GM12878 (cell line): ENCODE measurements at regions not wholly inside any gene's neighbourhood (a gene's known extent, or its start where the extent isn't known, plus 50 kb on each side); places are given as distances from the start of the nearest gene placed in this dataset.

Experiments used
- ATAC-seq: fragments of 200-7000 bp; cut with Tn5 transposase; 3 replicates; pipeline ENCODE4 v1.9.1; 2020; ENCODE audit warnings: mild to moderate bottlenecking, moderate library complexity
- BruUV-seq: library from RNA; stranded (reverse); fragments of 400-500 nt; replicated peaks from 2 replicates; lab custom pipeline; 2021; lab: Mats Ljungman, UMichigan
- CTCF ChIA-PET: fragments of 300-600 bp; sonication (Branson Sonifier 250); formaldehyde crosslinking; extraction: SDS; loops from one replicate; lab custom pipeline; 2021; ENCODE audit warnings: inconsistent platforms; lab: Yijun Ruan, JAX
- POLR2A ChIA-PET: fragments of 350-600 bp; formaldehyde crosslinking; extraction: SDS; loops from one replicate; lab custom pipeline; 2021; ENCODE audit warnings: inconsistent platforms; lab: Charles Lee
- RAD21 ChIA-PET: fragments of 300-600 bp; sonication (Branson Sonifier 250); formaldehyde crosslinking; loops from one replicate; lab custom pipeline; 2023; ENCODE audit warnings: antibody characterized with exemption; ENCODE audit not compliant: unreplicated experiment; lab: Charles Lee
- SMC1A ChIA-PET: fragments of 300-600 bp; sonication (Branson Sonifier 250); formaldehyde crosslinking; loops from one replicate; lab custom pipeline; 2023; ENCODE audit not compliant: unreplicated experiment, uncharacterized antibody; lab: Charles Lee
- DNase-seq: peaks from one replicate; pipeline ENCODE4 v3.0.0-alpha.2; 2011; ENCODE audit warnings: low read depth, low spot score
- FAIRE-seq: peaks from 3 replicates; lab custom pipeline; 2011; peaks lifted over from hg19 to GRCh38; lab: Jason Lieb, UNC
- H2AFZ ChIP-seq: 2 replicates; pipeline ENCODE4 v1.6.0; 2011; ENCODE audit warnings: low read depth, low read length, control low read depth; ENCODE audit not compliant: control insufficient read depth
- H3K27ac ChIP-seq: 2 replicates; pipeline ENCODE4 v1.5.1; 2011; ENCODE audit warnings: control low read depth; ENCODE audit not compliant: control insufficient read depth, insufficient read depth
- H3K27me3 ChIP-seq, 2 experiments: replicated peaks in 1 of 2; 2 replicates each; pipeline versions ENCODE4 v1.6.0 to v1.6.1; 2011; ENCODE audit warnings: low read length in 1 of 2; ENCODE audit not compliant: control insufficient read depth in 2 of 2, insufficient read depth in 2 of 2
- H3K36me3 ChIP-seq, 2 experiments: 2 replicates each; pipeline ENCODE4 v1.5.1; 2011; ENCODE audit warnings: low read length in 1 of 2; ENCODE audit not compliant: control insufficient read depth in 2 of 2, insufficient read depth in 2 of 2
- H3K4me1 ChIP-seq: 2 replicates; pipeline ENCODE4 v1.6.1; 2011; ENCODE audit warnings: mild to moderate bottlenecking, low read length, moderate library complexity, mixed read lengths; ENCODE audit not compliant: control insufficient read depth, insufficient read depth
- H3K4me2 ChIP-seq: 2 replicates; pipeline ENCODE4 v1.6.0; 2011; ENCODE audit warnings: control low read depth; ENCODE audit not compliant: control insufficient read depth, insufficient read depth
- H3K4me3 ChIP-seq: fragments of 200-600 bp; sonication (generic); 2 replicates; pipeline ENCODE4 v1.5.1; 2016
- H3K79me2 ChIP-seq: 2 replicates; pipeline ENCODE4 v1.6.0; 2011; ENCODE audit warnings: low read length; ENCODE audit not compliant: control insufficient read depth, insufficient read depth
- H3K9ac ChIP-seq: 2 replicates; pipeline ENCODE4 v1.8.0; 2011; ENCODE audit warnings: low read length, control low read depth, mixed read lengths; ENCODE audit not compliant: control insufficient read depth, insufficient read depth
- H3K9me3 ChIP-seq: replicated peaks from 3 replicates; pipeline ENCODE4 v1.5.1; 2011; ENCODE audit warnings: mild to moderate bottlenecking, low read length; ENCODE audit not compliant: control insufficient read depth, insufficient read depth
- H4K20me1 ChIP-seq: 2 replicates; pipeline ENCODE4 v1.6.0; 2011; ENCODE audit not compliant: control insufficient read depth, insufficient read depth
- ASH2L ChIP-seq: fragments of 300-600, 200-600 bp; sonication (generic); IDR thresholded peaks from 2 replicates; pipeline ENCODE4 v1.6.1; 2017; ENCODE audit warnings: low read depth, mild to moderate bottlenecking, borderline replicate concordance
- BRCA1 ChIP-seq: IDR thresholded peaks from 2 replicates; pipeline ENCODE4 v1.6.1; 2011; ENCODE audit warnings: low read depth, low read length, improper control_type of control experiment
- CBX5 ChIP-seq: sonication (generic); IDR thresholded peaks from 2 replicates; pipeline ENCODE4 v1.6.1; 2016; ENCODE audit warnings: low read depth, moderate library complexity, mild to moderate bottlenecking, inconsistent platforms
- EZH2 ChIP-seq: IDR thresholded peaks from 2 replicates; pipeline ENCODE4 v1.6.1; 2012; ENCODE audit warnings: low read depth, mild to moderate bottlenecking, control low read depth, inconsistent platforms, low read length, borderline replicate concordance; ENCODE audit not compliant: control insufficient read depth
- GATAD2B ChIP-seq: fragments of 450-650 bp; conservative IDR thresholded peaks from 2 replicates; pipeline ENCODE4 v1.6.1; 2017; ENCODE audit warnings: low read depth, mild to moderate bottlenecking, moderate library complexity
- NR2C1 ChIP-seq: fragments of 450-650 bp; IDR thresholded peaks from 2 replicates; pipeline ENCODE4 v1.6.1; 2017; ENCODE audit warnings: antibody characterized with exemption, mild to moderate bottlenecking, moderate library complexity
- SMAD1 ChIP-seq: fragments of 450-650 bp; IDR thresholded peaks from 2 replicates; pipeline ENCODE4 v1.6.1; 2018; ENCODE audit warnings: mild to moderate bottlenecking, low read depth; ENCODE audit not compliant: partially characterized antibody
- WRNIP1 ChIP-seq: IDR thresholded peaks from 2 replicates; pipeline ENCODE4 v1.6.1; 2011; ENCODE audit warnings: low read depth, low read length, improper control_type of control experiment, borderline replicate concordance
- ZNF207 ChIP-seq: fragments of 450-650 bp; IDR thresholded peaks from 2 replicates; pipeline ENCODE4 v1.6.1; 2014; ENCODE audit warnings: antibody characterized with exemption, mild to moderate bottlenecking, borderline replicate concordance
- ZNF24 ChIP-seq: fragments of 450-650 bp; IDR thresholded peaks from 2 replicates; pipeline ENCODE4 v1.6.1; 2017; ENCODE audit warnings: antibody characterized with exemption, mild to moderate bottlenecking
- ZNF384 ChIP-seq: IDR thresholded peaks from 2 replicates; pipeline ENCODE4 v1.6.1; 2012; ENCODE audit warnings: low read depth, mild to moderate bottlenecking, low read length, improper control_type of control experiment, borderline replicate concordance
- ZNF592 ChIP-seq: fragments of 450-650 bp; IDR thresholded peaks from 2 replicates; pipeline ENCODE4 v1.6.1; 2017; ENCODE audit warnings: mild to moderate bottlenecking, moderate library complexity
- WGBS: methylation state at CpG from one replicate; pipeline ENCODE4 v1.1.6; 2016; ENCODE audit warnings: low lambda C conversion rate; ENCODE audit not compliant: insufficient replicate concordance, insufficient coverage; ENCODE audit errors: missing lambda C conversion rate; 5-methylcytosine and 5-hydroxymethylcytosine counted together
- in situ Hi-C: fragments of 300-500 bp; cut with MboI; formaldehyde crosslinking; loops from 9 replicates; pipeline ENCODE4 v1.14.3; 2018; ENCODE audit warnings: mixed read lengths
- intact Hi-C: fragments of 100-400 bp; cut with micrococcal nuclease; formaldehyde crosslinking; loops from one replicate; pipeline ENCODE4 v1.14.2; 2022; ENCODE audit not compliant: unreplicated experiment

GRCh38 chr3:3403700-3404099 lies 224.2 kb upstream of the CRBN start:
- Histone ChIP-seq H3K36me3 (no peaks in the 10 kb centered on the region), H3K79me2 (no peaks in the 10 kb centered on the region), H2AFZ (no peak overlapping the region), H3K4me3 (no peak overlapping the region), H3K27me3 (no peaks in the 10 kb centered on the region), H3K9ac (no peak overlapping the region), H3K27ac (no peak overlapping the region), H4K20me1 (no peaks in the 10 kb centered on the region), H3K9me3 (no peaks in the 10 kb centered on the region; the same call in 2 of the 3 replicates), H3K4me2 (no peak overlapping the region), H3K4me1 (no peaks in the 10 kb centered on the region)
- POLR2A ChIA-PET, result no interaction called here
- SMC1A ChIA-PET, result no interaction called here
- intact Hi-C loops (no loop called here), in situ Hi-C loops (no loop called here)
- CTCF ChIA-PET, result no interaction called here
- no peak for ATAC-seq
- FAIRE-seq, result no peak
- RAD21 ChIA-PET, result no interaction called here
- 43% methylated on average over 4 of the region's 4 CpGs for WGBS
- TF ChIP-seq ZNF384, result no peak
- no peak for TF ChIP-seq EZH2
- no peak for TF ChIP-seq ZNF207
- TF ChIP-seq WRNIP1, result no peak
- TF ChIP-seq NR2C1, result no peak
- TF ChIP-seq CBX5, result no peak
- TF ChIP-seq ZNF592, result no peak
- TF ChIP-seq ASH2L, result no peak
- TF ChIP-seq BRCA1, result no peak
- no peak for TF ChIP-seq GATAD2B
- TF ChIP-seq SMAD1, result no peak
- TF ChIP-seq ZNF24, result no peak
- DNase-seq, result no peak
- BruUV-seq, result no TSS peak
